ENCODE measurements at regions not wholly inside any gene's neighbourhood (a gene's known extent, or its start where the extent isn't known, plus 50 kb on each side); places are given as distances from the start of the nearest gene placed in this dataset.
"Not testable (repeated sequence)": the region's sequence is repeated elsewhere in the genome, so short reads cannot be mapped to it uniquely, and the experiment has no call there.

GRCh38 chr1:112855152-112855828, 100.7 kb downstream of the SLC16A1 start:
- Mint-ChIP-seq H3K9me3 (no peaks in the 10 kb centered on the region), H3K27me3 (peaks cover 31% of the 10 kb centered on the region), H3K4me1 (no peaks in the 10 kb centered on the region), H3K27ac (no peak overlapping the region), H3K4me3 (no peak overlapping the region), H3K36me3 (ENCODE audit: low read depth) (no peaks in the 10 kb centered on the region)
- ATAC-seq, result no peak
- DNase-seq, result no peak

GRCh38 chr1:112854368-112854984, 101.5 kb downstream of the SLC16A1 start:
- ATAC-seq; H3K4me1 Mint-ChIP-seq; H3K27ac Mint-ChIP-seq; H3K4me3 Mint-ChIP-seq; H3K36me3 Mint-ChIP-seq (ENCODE audit: low read depth); H3K9me3 Mint-ChIP-seq; DNase-seq: not testable (repeated sequence)
- peaks cover 38% of the 10 kb centered on the region for H3K27me3 Mint-ChIP-seq

GRCh38 chr1:112853915-112854314, 102.1 kb downstream of the SLC16A1 start:
- H3K9me3 Mint-ChIP-seq; ATAC-seq; H3K27ac Mint-ChIP-seq; H3K4me3 Mint-ChIP-seq; H3K4me1 Mint-ChIP-seq; DNase-seq; H3K36me3 Mint-ChIP-seq (ENCODE audit: low read depth): not testable (repeated sequence)
- H3K27me3 Mint-ChIP-seq, result peaks cover 40% of the 10 kb centered on the region

GRCh38 chr1:112852934-112853333, 103.1 kb downstream of the SLC16A1 start:
- no peaks in the 10 kb centered on the region for H3K9me3 Mint-ChIP-seq
- ATAC-seq (no peak), DNase-seq (no peak)
- no peak overlapping the region for H3K4me3 Mint-ChIP-seq
- H3K27me3 Mint-ChIP-seq, result peaks cover 45% of the 10 kb centered on the region
- no peaks in the 10 kb centered on the region for H3K36me3 Mint-ChIP-seq (ENCODE audit: low read depth)
- H3K27ac Mint-ChIP-seq, result no peak overlapping the region
- H3K4me1 Mint-ChIP-seq, result no peaks in the 10 kb centered on the region

- Mint-ChIP-seq H3K4me3 (no peak overlapping the region), H3K27me3 (peaks cover 46% of the 10 kb centered on the region), H3K4me1 (no peaks in the 10 kb centered on the region), H3K9me3 (no peaks in the 10 kb centered on the region), H3K27ac (no peak overlapping the region), H3K36me3 (ENCODE audit: low read depth) (no peaks in the 10 kb centered on the region)
- DNase-seq (no peak), ATAC-seq (no peak)
Measured at GRCh38 chr1:112852276-112852675, 103.7 kb downstream of the SLC16A1 start.

GRCh38 chr1:112850034-112850757, 105.8 kb downstream of the SLC16A1 start:
- no peak for ATAC-seq
- H3K27ac Mint-ChIP-seq, result no peak overlapping the region
- H3K4me1 Mint-ChIP-seq, result no peaks in the 10 kb centered on the region
- H3K9me3 Mint-ChIP-seq, result no peaks in the 10 kb centered on the region
- DNase-seq, result no peak
- H3K27me3 Mint-ChIP-seq, result peaks cover 45% of the 10 kb centered on the region
- peak overlapping the region; percentile 51 for H3K4me3 Mint-ChIP-seq
- no peaks in the 10 kb centered on the region for H3K36me3 Mint-ChIP-seq (ENCODE audit: low read depth)

GRCh38 chr1:112849425-112850033, 106.5 kb downstream of the SLC16A1 start:
- ATAC-seq, result no peak
- Mint-ChIP-seq H3K27ac (no peak overlapping the region), H3K27me3 (peaks cover 42% of the 10 kb centered on the region), H3K36me3 (ENCODE audit: low read depth) (no peaks in the 10 kb centered on the region), H3K4me3 (peak overlapping the region; percentile 51), H3K4me1 (no peaks in the 10 kb centered on the region), H3K9me3 (no peaks in the 10 kb centered on the region)
- peak; percentile 12 for DNase-seq

GRCh38 chr1:112841825-112842224, 114.2 kb downstream of the SLC16A1 start:
- peaks cover 20% of the 10 kb centered on the region for H3K27me3 Mint-ChIP-seq
- H3K9me3 Mint-ChIP-seq, result no peaks in the 10 kb centered on the region
- no peak overlapping the region for H3K27ac Mint-ChIP-seq
- no peaks in the 10 kb centered on the region for H3K36me3 Mint-ChIP-seq (ENCODE audit: low read depth)
- H3K4me3 Mint-ChIP-seq, result no peak overlapping the region
- peaks cover 15% of the 10 kb centered on the region for H3K4me1 Mint-ChIP-seq
- DNase-seq (no peak), ATAC-seq (no peak)

GRCh38 chr1:112840631-112841624, 115.1 kb downstream of the SLC16A1 start:
- H3K27ac Mint-ChIP-seq, result no peak overlapping the region
- ATAC-seq (no peak), DNase-seq (no peak)
- peaks cover 21% of the 10 kb centered on the region for H3K27me3 Mint-ChIP-seq
- no peaks in the 10 kb centered on the region for H3K36me3 Mint-ChIP-seq (ENCODE audit: low read depth)
- no peaks in the 10 kb centered on the region for H3K9me3 Mint-ChIP-seq
- H3K4me1 Mint-ChIP-seq, result peaks cover 15% of the 10 kb centered on the region
- no peak overlapping the region for H3K4me3 Mint-ChIP-seq

GRCh38 chr1:112836642-112837041, 119.4 kb downstream of the SLC16A1 start:
- Mint-ChIP-seq H3K27ac (no peak overlapping the region), H3K36me3 (ENCODE audit: low read depth) (no peaks in the 10 kb centered on the region), H3K27me3 (peaks cover 12% of the 10 kb centered on the region), H3K9me3 (no peaks in the 10 kb centered on the region), H3K4me3 (no peak overlapping the region), H3K4me1 (peaks cover 11% of the 10 kb centered on the region)
- ATAC-seq, result no peak
- DNase-seq, result no peak

- ATAC-seq (no peak), DNase-seq (no peak)
- H3K9me3 Mint-ChIP-seq, result no peaks in the 10 kb centered on the region
- H3K36me3 Mint-ChIP-seq (ENCODE audit: low read depth), result no peaks in the 10 kb centered on the region
- H3K27ac Mint-ChIP-seq, result no peak overlapping the region
- peaks cover 6% of the 10 kb centered on the region for H3K27me3 Mint-ChIP-seq
- no peak overlapping the region for H3K4me3 Mint-ChIP-seq
- H3K4me1 Mint-ChIP-seq, result peaks cover 4% of the 10 kb centered on the region
Measured at GRCh38 chr1:112833806-112834205, 118.7 kb upstream of the PPM1J start.

- H3K9me3 Mint-ChIP-seq; H3K36me3 Mint-ChIP-seq (ENCODE audit: low read depth); ATAC-seq; DNase-seq; H3K27ac Mint-ChIP-seq; H3K27me3 Mint-ChIP-seq; H3K4me1 Mint-ChIP-seq; H3K4me3 Mint-ChIP-seq: not testable (repeated sequence)
Measured at GRCh38 chr1:112832259-112832658, 117.1 kb upstream of the PPM1J start.

- H3K9me3 Mint-ChIP-seq; H3K27me3 Mint-ChIP-seq; H3K36me3 Mint-ChIP-seq (ENCODE audit: low read depth); H3K4me1 Mint-ChIP-seq; DNase-seq; ATAC-seq; H3K27ac Mint-ChIP-seq; H3K4me3 Mint-ChIP-seq: not testable (repeated sequence)
Measured at GRCh38 chr1:112829691-112830090, 114.6 kb upstream of the PPM1J start.

- H3K36me3 Mint-ChIP-seq (ENCODE audit: low read depth), result no peaks in the 10 kb centered on the region
- no peak overlapping the region for H3K4me3 Mint-ChIP-seq
- H3K4me1 Mint-ChIP-seq, result peaks cover 8% of the 10 kb centered on the region
- DNase-seq (peak; percentile 5), ATAC-seq (no peak)
- no peaks in the 10 kb centered on the region for H3K9me3 Mint-ChIP-seq
- peaks cover 6% of the 10 kb centered on the region for H3K27me3 Mint-ChIP-seq
- H3K27ac Mint-ChIP-seq, result no peak overlapping the region
Measured at GRCh38 chr1:112828716-112829115, 113.6 kb upstream of the PPM1J start.

Measured in activated naive CD8-positive, alpha-beta T cell treated with anti-CD3 and anti-CD28 coated beads, Interleukin-2, amount 50 U/mL, for 24 hours (primary cell).